UCSD-AML1 (cell line): ENCODE measurements at regions not wholly inside any gene's neighbourhood (a gene's known extent, or its start where the extent isn't known, plus 50 kb on each side); places are given as distances from the start of the nearest gene placed in this dataset.
"Not testable (repeated sequence)": the region's sequence is repeated elsewhere in the genome, so short reads cannot be mapped to it uniquely, and the experiment has no call there.

Experiments used
- DNase-seq: peaks from one replicate; lab custom pipeline; 2025; ENCODE audit not compliant: unreplicated experiment; lab: John Stamatoyannopoulos, UW

DNA sequence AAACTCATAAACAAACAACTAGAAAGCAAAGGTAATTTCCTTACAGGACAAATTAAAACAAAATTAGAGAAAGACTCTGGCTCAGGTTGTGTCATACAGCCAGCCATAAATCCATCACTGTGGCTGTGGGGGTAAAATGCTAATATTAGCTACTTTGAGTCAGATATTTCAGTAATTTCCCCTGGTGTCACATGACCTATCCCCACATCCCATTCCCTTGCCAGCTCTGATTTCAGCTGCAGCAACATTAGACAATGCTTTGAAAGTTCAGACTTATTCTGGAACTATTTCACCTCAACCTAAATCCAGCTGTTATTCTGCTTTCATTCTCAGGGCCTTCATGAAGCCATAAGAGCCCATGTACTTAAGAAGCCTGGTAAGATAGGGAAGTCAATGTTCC, 55.3 kb downstream of the RPL10L start:
- no peak for DNase-seq

DNA sequence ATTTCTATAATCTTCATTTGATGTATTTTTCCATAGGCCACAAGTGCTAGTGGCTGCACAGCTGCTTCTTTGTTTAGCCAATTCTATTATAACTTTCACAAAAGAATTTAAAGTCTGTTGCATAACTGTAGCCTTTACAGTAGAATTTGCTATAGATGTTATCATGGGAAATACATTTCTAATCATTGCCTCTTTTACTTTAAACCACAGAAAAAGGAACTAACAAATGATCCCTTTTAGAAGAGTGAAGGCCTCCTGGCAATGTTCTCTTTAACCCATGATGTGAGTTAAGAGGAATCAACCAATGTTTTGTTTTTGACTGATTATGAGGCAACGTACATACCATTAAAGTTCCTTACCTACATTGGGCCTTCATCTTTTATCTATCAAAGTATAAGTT, 68.8 kb downstream of the RPL10L start:
- no peak for DNase-seq

DNA sequence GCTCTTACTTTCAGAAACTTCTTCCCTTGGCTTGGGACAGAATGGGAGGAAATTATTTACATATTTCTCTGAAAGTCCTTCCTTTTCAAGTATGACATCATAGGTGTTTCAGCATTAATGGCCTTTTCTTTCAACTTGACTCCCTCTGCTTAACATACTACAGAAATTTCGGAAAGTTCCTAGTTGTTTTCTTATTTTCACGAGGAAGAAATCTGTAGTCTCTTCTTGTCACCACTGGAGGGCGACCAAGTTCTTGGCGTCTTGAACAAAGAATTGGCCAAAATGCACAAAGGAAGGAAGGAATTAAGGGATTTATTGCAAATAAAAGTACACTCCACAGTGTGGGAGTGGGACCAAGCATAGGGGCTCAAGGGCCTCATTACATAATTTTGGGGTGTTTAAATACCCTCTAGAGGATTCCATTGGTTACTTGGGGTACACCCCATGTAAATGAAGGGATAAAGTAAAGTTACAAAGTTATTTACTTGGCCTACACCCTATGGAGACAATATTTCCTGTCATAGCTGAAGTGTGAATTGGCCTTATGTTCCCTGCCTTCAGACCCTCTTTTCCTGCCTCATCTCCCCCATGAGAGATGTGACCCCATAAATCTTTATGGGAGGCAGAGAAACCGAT, 70.4 kb downstream of the RPL10L start:
- peak; percentile 3 for DNase-seq

DNA sequence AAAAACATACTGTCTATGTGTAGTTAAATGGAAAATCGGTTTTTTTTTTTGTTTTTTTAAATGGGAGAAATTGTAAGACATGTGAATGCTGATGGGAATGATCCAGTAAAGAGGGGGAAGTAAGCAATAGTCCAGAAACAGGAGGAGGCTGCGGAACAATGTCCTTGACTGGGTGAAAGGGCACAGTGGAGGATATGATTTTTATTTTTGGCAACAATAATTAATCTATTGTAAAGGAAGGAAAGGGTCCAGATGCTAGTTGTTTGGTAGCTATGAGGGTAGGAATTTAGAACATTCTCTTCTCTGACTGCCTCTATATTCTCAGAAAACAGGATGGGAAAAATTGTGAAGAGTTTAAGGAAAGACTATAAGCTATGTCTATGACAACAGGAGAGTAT, 76.6 kb downstream of the RPL10L start:
- DNase-seq: no peak

DNA sequence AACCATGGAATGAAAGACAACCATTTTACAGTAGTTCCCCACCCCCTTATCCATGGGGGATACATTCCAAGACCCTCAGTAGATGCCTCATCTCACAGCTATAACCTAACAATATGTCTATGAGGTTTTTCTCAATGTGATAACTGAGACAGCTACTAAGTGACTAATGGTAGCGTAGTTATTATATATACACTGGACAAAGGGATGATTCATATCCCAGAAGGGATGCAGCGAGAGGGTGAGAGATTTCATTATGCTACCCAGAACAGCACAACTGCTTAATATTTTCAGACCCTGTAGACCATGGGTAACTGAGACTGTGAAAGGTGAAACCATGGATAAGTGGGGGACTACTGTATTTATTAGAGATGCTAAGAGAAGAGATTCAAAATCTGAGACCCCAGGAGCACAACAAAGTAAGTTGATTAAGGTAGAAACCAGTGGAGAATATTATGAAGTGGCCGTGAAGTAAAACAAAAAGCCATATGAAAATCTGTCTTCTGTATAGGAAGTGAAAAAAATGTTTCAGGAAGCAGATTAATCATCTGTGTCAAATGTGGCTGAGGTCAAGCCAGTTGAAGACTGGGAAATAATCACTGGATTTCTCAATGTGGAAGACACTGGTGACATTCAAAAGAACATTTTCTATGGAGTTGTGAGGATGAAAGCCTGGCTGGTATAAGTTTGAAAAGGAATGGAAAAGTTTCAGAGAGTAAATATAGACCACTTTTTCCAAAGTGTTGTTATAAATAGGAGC, 77.2 kb downstream of the RPL10L start:
- DNase-seq: no peak

DNA sequence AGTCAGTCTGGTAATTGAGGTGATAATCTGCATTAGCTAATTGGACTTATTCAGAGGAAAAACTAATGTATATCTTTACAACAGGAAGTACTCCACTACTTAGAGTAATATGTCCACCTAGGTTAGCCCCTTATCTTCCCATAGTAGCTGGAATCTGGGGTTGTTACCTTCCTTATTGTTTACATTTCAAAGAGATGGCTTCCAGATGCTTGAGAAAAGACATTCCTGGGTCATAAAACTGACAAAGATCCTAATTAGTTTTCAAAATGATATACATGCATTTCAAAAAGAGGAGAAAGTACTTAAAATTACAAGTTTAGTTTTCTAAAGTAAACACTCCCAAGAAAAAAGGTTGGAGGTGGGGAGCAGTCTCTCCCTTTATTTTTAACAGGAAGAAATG, 78.1 kb downstream of the RPL10L start:
- no peak for DNase-seq

- DNase-seq: no peak
Observed at GRCh38 chr14:46571970-46572369, 79.6 kb downstream of the RPL10L start.

- not testable (repeated sequence) for DNase-seq
Observed at GRCh38 chr14:46568161-46568560, 83.4 kb downstream of the RPL10L start.

- no peak for DNase-seq
Observed at GRCh38 chr14:46550836-46551235, 100.7 kb downstream of the RPL10L start.

GRCh38 chr14:46540986-46541385, 110.6 kb downstream of the RPL10L start:
- DNase-seq: no peak

GRCh38 chr14:46519121-46519520, 132.5 kb downstream of the RPL10L start:
- DNase-seq: no peak

GRCh38 chr14:46508752-46509151, 142.8 kb downstream of the RPL10L start:
- DNase-seq: not testable (repeated sequence)

DNA sequence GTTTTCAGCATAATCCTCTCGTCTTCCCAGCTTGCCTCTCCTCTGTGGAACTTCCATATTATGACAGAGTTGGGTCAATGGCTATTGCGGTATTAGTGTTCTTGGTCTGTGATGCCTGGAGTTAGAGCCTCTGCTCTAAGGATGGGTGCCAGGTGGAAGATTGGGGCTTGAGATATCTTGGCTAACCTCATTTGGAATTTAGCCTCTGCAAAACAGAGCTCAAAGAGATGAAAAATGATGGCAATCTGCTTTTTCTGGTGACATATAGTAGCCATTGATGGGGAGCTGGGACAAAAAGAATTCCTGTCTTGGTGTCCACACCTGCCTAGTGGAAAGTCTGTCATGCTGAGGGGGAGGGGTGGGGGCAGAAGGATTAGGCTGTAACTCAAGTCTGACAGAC, 152.1 kb downstream of the RPL10L start:
- no peak for DNase-seq

- DNase-seq: no peak
Observed at GRCh38 chr14:46496409-46496808, 155.2 kb downstream of the RPL10L start.

GRCh38 chr14:46490238-46490685, 161.3 kb downstream of the RPL10L start:
- no peak for DNase-seq

DNA sequence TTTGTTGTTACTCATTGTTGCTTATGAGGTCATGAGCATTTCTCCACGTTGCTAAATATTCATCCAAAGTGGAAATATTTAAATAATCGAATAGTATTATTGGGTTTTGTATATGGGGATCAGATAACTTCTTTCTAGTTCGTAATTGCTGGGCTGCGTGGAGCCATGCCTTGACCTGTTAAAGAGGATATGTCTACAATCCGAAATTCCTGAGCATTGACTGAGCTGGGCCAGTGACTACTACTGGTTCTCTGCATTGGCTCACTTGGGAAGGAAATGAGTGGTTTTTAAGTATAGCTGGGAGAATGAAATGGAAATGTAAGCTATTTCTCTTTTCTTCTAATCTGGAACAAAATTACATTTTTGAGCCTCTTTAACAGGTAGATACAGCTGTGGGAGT, 163.2 kb downstream of the RPL10L start:
- DNase-seq: no peak

DNA sequence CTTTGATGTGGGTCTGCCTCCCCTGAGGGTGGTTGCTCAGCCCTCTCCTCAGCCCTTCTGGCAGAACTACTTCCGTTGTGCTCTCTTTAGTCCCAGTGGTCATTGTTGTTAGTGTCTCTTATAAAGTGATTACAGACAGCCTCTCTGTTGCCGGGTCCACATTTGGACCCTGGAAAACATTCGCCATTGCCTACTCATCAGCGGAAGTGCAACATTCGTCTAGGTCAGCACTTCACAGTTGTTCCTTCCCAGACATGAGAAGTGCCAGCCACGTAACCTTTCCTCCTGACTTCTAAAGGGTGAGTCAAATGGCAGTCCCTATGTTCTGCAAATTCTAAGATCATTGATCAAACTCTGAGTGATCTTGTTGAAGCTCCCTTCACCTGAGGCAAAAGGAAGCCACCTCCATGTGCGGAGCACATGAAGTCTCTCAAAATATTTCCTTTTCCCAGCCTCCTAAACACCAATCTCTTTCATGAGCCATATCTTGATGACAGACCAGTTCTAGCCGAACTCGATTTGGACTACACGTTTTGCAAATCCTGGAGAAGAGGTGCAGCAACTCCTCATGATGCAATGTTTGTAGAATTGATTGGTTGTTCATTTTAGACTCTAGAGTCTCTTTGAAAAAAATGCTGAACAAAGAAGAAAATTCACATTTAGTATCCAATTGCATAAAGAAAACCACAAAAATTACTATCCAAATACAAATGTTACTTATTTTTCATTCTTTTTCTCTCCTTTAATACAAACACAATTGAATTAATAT, 163.8 kb downstream of the RPL10L start:
- DNase-seq: no peak

GRCh38 chr14:46482200-46482599, 169.4 kb downstream of the RPL10L start:
- no peak for DNase-seq

DNA sequence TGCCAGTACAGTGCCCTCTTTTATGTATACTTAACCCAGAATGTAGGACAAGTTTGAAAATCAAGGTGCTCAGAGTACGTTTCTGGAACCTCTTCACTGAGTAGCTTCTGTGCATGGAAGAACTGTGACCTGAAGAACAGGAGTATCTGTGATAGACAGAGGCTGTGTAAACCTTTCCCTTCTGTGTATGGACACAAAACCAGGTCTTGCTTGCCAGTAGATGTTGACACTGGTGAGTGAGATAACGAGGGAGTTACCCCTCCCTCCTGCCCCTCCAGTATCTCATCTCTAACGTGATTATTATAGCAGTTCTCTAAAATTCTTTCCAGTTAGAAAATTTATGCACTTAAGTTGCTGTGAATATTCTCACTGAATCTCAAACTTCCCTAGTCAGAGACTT, 170.8 kb downstream of the RPL10L start:
- no peak for DNase-seq

DNA sequence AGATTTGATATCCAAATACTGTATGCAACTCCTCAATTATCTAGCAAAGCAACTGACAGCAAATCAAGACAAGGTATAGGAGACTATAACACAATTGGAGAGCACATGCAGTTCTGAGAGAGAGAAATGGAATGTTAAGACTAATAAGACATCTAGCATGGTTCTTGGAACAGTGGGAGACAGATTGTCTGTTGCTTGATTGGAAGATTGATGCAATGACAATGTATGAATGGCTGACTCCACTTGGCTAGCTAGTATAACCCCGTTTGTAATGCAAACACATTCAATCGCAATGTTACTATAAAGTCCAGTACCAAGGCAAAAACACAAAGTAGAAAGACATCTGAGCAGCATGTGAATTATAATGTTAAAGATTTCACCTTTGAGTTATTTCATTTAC, 179.3 kb downstream of the RPL10L start:
- DNase-seq: no peak

- no peak for DNase-seq
Observed at GRCh38 chr14:46464341-46464740, 187.2 kb downstream of the RPL10L start.

- DNase-seq: no peak
Observed at GRCh38 chr14:46451800-46452199, 199.8 kb downstream of the RPL10L start.
